SJCRH30 (cell line): ENCODE measurements at regions not wholly inside any gene's neighbourhood (a gene's known extent, or its start where the extent isn't known, plus 50 kb on each side); places are given as distances from the start of the nearest gene placed in this dataset.
"Not testable (repeated sequence)": the region's sequence is repeated elsewhere in the genome, so short reads cannot be mapped to it uniquely, and the experiment has no call there.

Experiments
- DNase-seq, 2 experiments: peaks; one replicate each; pipeline ENCODE4 v3.0.0-alpha.2; 2015 to 2020
- H3K27ac ChIP-seq: fragments of 250-450 bp; sonication (Bioruptor Pico); 2 replicates; pipeline ENCODE4 v1.5.1; 2020; ENCODE audit warnings: mild to moderate bottlenecking, moderate library complexity
- H3K27me3 ChIP-seq: fragments of 250-450 bp; sonication (Bioruptor Pico); 2 replicates; pipeline ENCODE4 v1.5.1; 2020; ENCODE audit warnings: mild to moderate bottlenecking, moderate library complexity
- H3K36me3 ChIP-seq: fragments of 250-450 bp; sonication (Bioruptor Pico); 2 replicates; pipeline ENCODE4 v1.5.1; 2020; ENCODE audit warnings: mild to moderate bottlenecking, moderate library complexity
- H3K4me1 ChIP-seq: fragments of 250-450 bp; sonication (Bioruptor Pico); 2 replicates; pipeline ENCODE4 v1.5.1; 2020; ENCODE audit warnings: mild to moderate bottlenecking, moderate library complexity
- H3K4me3 ChIP-seq: fragments of 250-450 bp; sonication (Bioruptor Pico); 2 replicates; pipeline ENCODE4 v1.5.1; 2020; ENCODE audit warnings: mild to moderate bottlenecking, moderate library complexity
- H3K9me3 ChIP-seq: fragments of 250-450 bp; sonication (Bioruptor Pico); replicated peaks from 2 replicates; pipeline ENCODE4 v1.5.1; 2020; ENCODE audit warnings: mild to moderate bottlenecking, moderate library complexity

GRCh38 chr22:26835929-26836528 is 178.6 kb downstream of the MIAT start:
- Histone ChIP-seq H3K9me3 (no peaks in the 10 kb centered on the region), H3K4me1 (peaks cover 7% of the 10 kb centered on the region; the same call in 1 of the 2 replicates), H3K27me3 (no peaks in the 10 kb centered on the region), H3K36me3 (no peaks in the 10 kb centered on the region), H3K27ac (no peak overlapping the region), H3K4me3 (no peak overlapping the region)
- DNase-seq, result peak; percentile 54 to 70

- Histone ChIP-seq H3K27ac (no peak overlapping the region), H3K27me3 (no peaks in the 10 kb centered on the region), H3K4me3 (no peak overlapping the region), H3K9me3 (no peaks in the 10 kb centered on the region), H3K4me1 (0 out of 2 replicates have a peak, but pooled peaks cover 3% of the 10 kb centered on the region), H3K36me3 (no peaks in the 10 kb centered on the region)
- no peak for DNase-seq
Measured at GRCh38 chr22:26837784-26838470, 180.5 kb downstream of the MIAT start.

GRCh38 chr22:26838471-26838825 is 181.1 kb downstream of the MIAT start:
- Histone ChIP-seq H3K9me3 (no peaks in the 10 kb centered on the region), H3K27me3 (no peaks in the 10 kb centered on the region), H3K4me1 (0 out of 2 replicates have a peak, but pooled peaks cover 3% of the 10 kb centered on the region), H3K36me3 (no peaks in the 10 kb centered on the region), H3K4me3 (no peak overlapping the region), H3K27ac (no peak overlapping the region)
- DNase-seq, result no peak

GRCh38 chr22:26839216-26839615 is 181.8 kb downstream of the MIAT start:
- no peak overlapping the region for H3K4me3 ChIP-seq
- no peaks in the 10 kb centered on the region for H3K9me3 ChIP-seq
- no peaks in the 10 kb centered on the region for H3K36me3 ChIP-seq
- no peak for DNase-seq
- H3K4me1 ChIP-seq, result 0 out of 2 replicates have a peak, but pooled peaks cover 3% of the 10 kb centered on the region
- no peak overlapping the region for H3K27ac ChIP-seq
- H3K27me3 ChIP-seq, result no peaks in the 10 kb centered on the region

- H3K27me3 ChIP-seq, DNase-seq, H3K36me3 ChIP-seq, H3K9me3 ChIP-seq, H3K4me3 ChIP-seq, H3K27ac ChIP-seq: not testable (repeated sequence)
- peaks cover 13% of the 10 kb centered on the region; the same call in 1 of the 2 replicates for H3K4me1 ChIP-seq
Measured at GRCh38 chr22:26840770-26841169, 183.4 kb downstream of the MIAT start.

GRCh38 chr22:26842103-26842502 is 184.7 kb downstream of the MIAT start:
- Histone ChIP-seq H3K4me1 (peaks cover 25% of the 10 kb centered on the region), H3K9me3 (no peaks in the 10 kb centered on the region), H3K36me3 (no peaks in the 10 kb centered on the region), H3K27me3 (no peaks in the 10 kb centered on the region), H3K4me3 (no peak overlapping the region), H3K27ac (no peak overlapping the region)
- no peak for DNase-seq

GRCh38 chr22:26845021-26845743 is 187.8 kb downstream of the MIAT start:
- Histone ChIP-seq H3K27me3 (no peaks in the 10 kb centered on the region), H3K36me3 (no peaks in the 10 kb centered on the region), H3K27ac (no peak overlapping the region), H3K9me3 (no peaks in the 10 kb centered on the region), H3K4me3 (no peak overlapping the region), H3K4me1 (peaks cover 36% of the 10 kb centered on the region)
- DNase-seq, result no peak

- H3K27me3 ChIP-seq, result no peaks in the 10 kb centered on the region
- H3K4me3 ChIP-seq, result no peak overlapping the region
- DNase-seq, result no peak
- H3K36me3 ChIP-seq, result no peaks in the 10 kb centered on the region
- H3K9me3 ChIP-seq, result no peaks in the 10 kb centered on the region
- no peak overlapping the region for H3K27ac ChIP-seq
- H3K4me1 ChIP-seq, result peaks cover 36% of the 10 kb centered on the region
Measured at GRCh38 chr22:26846076-26846475, 188.7 kb downstream of the MIAT start.

GRCh38 chr22:26846645-26847044 is 189.3 kb downstream of the MIAT start:
- H3K27me3 ChIP-seq, result no peaks in the 10 kb centered on the region
- H3K4me1 ChIP-seq, result peaks cover 36% of the 10 kb centered on the region
- no peak overlapping the region for H3K4me3 ChIP-seq
- no peaks in the 10 kb centered on the region for H3K9me3 ChIP-seq
- no peak overlapping the region for H3K27ac ChIP-seq
- no peak for DNase-seq
- no peaks in the 10 kb centered on the region for H3K36me3 ChIP-seq

- no peaks in the 10 kb centered on the region for H3K27me3 ChIP-seq
- no peak overlapping the region for H3K27ac ChIP-seq
- no peak for DNase-seq
Measured at GRCh38 chr22:26847046-26847445, 189.7 kb downstream of the MIAT start.

GRCh38 chr22:26847816-26848215 is 190.4 kb downstream of the MIAT start:
- H3K9me3 ChIP-seq, result no peaks in the 10 kb centered on the region

More at GRCh38 chr22:26847046-26847445, 189.7 kb downstream of the MIAT start:
- H3K4me3 ChIP-seq, result no peak overlapping the region
- H3K9me3 ChIP-seq, result no peaks in the 10 kb centered on the region
- peaks cover 36% of the 10 kb centered on the region for H3K4me1 ChIP-seq
- H3K36me3 ChIP-seq, result no peaks in the 10 kb centered on the region

GRCh38 chr22:26848244-26848920 is 191.0 kb downstream of the MIAT start:
- peak; percentile 71 to 75 for DNase-seq
- Histone ChIP-seq H3K9me3 (no peaks in the 10 kb centered on the region), H3K4me3 (no peak overlapping the region), H3K4me1 (peaks cover 36% of the 10 kb centered on the region), H3K27me3 (no peaks in the 10 kb centered on the region), H3K36me3 (no peaks in the 10 kb centered on the region), H3K27ac (peak overlapping the region; percentile 25; the same call in 1 of the 2 replicates)

More at GRCh38 chr22:26847816-26848215, 190.4 kb downstream of the MIAT start:
- Histone ChIP-seq H3K36me3 (no peaks in the 10 kb centered on the region), H3K27me3 (no peaks in the 10 kb centered on the region), H3K27ac (no peak overlapping the region), H3K4me1 (peaks cover 36% of the 10 kb centered on the region), H3K4me3 (no peak overlapping the region)
- DNase-seq, result no peak

GRCh38 chr22:26849575-26849974 is 192.2 kb downstream of the MIAT start:
- DNase-seq, result no peak
- H3K27ac ChIP-seq, result no peak overlapping the region
- H3K9me3 ChIP-seq, result no peaks in the 10 kb centered on the region
- H3K36me3 ChIP-seq, result no peaks in the 10 kb centered on the region
- peaks cover 36% of the 10 kb centered on the region for H3K4me1 ChIP-seq
- no peaks in the 10 kb centered on the region for H3K27me3 ChIP-seq
- no peak overlapping the region for H3K4me3 ChIP-seq

GRCh38 chr22:26851125-26851524 is 193.7 kb downstream of the MIAT start:
- H3K4me1 ChIP-seq, result peaks cover 23% of the 10 kb centered on the region
- H3K36me3 ChIP-seq, result no peaks in the 10 kb centered on the region
- no peaks in the 10 kb centered on the region for H3K9me3 ChIP-seq
- H3K4me3 ChIP-seq, result no peak overlapping the region
- H3K27me3 ChIP-seq, result no peaks in the 10 kb centered on the region
- no peak for DNase-seq
- no peak overlapping the region for H3K27ac ChIP-seq

GRCh38 chr22:26852176-26852575 is 194.8 kb downstream of the MIAT start:
- Histone ChIP-seq H3K36me3 (no peaks in the 10 kb centered on the region), H3K4me1 (peaks cover 14% of the 10 kb centered on the region), H3K27me3 (no peaks in the 10 kb centered on the region), H3K27ac (no peak overlapping the region), H3K9me3 (no peaks in the 10 kb centered on the region), H3K4me3 (no peak overlapping the region)
- peak in 1 of 2 experiments; percentile 47 for DNase-seq
